ENCODE measurements at regions not wholly inside any gene's neighbourhood (a gene's known extent, or its start where the extent isn't known, plus 50 kb on each side); places are given as distances from the start of the nearest gene placed in this dataset.
"Not testable (repeated sequence)": the region's sequence is repeated elsewhere in the genome, so short reads cannot be mapped to it uniquely, and the experiment has no call there.

DNA sequence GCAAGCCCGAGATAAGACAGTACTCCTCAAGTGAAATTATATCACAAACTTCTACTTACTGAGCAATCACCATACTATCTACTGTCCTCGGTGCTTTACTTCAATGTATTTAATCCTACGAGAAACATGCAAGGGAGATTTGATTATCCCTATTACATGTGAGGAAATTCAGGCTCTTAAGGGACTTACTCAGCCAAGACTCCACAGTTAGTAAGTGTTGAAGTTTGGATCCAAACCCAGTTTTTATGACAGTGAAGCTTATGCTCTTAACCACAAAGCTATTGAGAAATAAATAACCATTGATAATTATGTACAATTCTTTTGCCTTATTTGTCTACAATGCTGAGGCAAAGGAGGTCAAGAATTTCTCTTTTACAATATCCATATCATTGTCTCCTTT is 672.9 kb upstream of the ACVR2A start:
- no peak for DNase-seq

DNA sequence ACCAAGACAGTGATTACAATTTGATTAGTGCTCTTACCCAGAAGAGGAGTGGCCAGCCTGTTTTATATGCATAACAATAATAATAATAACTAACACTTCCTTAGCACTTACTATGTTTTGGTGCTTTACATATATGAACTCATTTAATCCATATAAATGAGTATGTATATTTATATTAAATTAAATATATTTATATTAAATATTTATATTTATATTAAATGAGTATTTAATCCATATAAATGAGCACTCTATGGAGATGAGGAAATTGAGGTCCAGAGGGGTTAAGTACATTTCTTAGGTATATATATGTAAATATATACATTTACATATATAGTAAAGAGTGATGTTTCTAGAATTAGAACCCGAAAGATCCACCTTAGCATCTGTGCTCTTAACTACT is 673.9 kb upstream of the ACVR2A start:
- no peak for DNase-seq

DNA sequence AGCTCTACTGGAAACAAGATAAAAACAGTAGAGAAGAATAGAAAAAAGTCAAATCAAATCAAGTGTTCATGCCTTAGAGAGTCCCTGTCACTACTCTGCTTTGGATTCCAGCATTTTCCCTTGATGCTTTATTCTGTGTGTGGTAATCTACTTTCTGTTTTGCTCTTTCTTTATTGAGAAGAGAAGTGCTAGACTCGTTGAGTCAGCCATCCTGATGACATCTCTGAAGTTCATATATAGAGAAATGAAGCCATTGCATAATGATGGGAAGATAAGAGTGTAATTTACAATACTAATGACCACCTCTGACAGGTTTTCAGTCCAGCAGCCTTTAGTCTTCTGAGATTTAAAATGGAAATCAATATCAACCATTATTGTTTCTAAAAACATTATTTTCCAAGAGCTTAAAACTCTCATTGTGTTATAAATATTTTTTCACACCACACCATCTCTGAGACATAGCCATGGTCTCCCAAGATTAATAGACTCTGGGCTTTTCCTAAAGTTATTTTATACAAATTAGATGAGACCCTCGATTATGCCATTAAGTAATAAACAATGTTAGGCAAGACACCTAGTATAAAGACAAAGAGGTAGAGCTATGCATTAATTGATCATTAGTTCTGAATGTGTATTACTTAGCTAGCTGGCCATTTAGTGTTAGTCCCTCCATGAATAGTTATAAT is 679.0 kb upstream of the ACVR2A start:
- DNase-seq, result no peak

DNA sequence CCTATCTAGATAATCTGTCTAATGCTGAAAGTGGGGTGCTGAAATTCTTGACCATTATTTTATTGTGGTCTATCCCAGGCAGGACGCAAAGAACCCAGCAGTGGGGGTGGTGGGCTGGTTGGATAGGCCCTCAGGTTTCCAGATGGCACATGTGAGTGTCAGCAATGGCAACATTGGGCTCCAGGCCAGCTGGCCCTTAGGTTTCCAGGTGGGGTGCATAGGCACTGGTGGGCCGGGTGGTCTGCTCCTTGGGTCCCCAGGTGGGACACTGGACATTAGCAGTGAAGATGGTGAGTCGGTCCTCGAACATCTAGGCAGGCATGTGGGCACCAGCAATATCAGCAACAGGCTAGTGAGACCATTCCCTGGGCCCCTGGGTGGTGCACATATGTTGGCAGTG is 680.3 kb upstream of the ACVR2A start:
- no peak for DNase-seq

DNA sequence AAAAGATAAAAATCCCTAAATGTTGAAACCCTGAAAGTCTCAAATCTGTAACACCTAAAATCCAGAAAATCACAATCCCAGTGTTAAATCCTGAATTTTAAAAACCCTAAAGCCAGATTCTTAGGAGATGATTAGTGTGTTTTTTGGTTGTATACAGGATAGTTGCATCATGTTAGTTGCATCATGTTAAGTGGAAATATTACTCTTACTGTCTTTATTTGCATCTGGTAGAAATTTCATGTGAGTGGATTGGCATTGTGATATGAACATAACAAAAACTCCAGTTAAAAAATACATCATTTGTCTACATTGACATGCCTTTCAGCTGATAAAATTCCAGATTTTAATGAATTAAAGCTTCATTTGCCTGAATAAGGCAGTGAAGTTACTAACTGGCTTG is 683.1 kb upstream of the ACVR2A start:
- DNase-seq, result no peak

DNA sequence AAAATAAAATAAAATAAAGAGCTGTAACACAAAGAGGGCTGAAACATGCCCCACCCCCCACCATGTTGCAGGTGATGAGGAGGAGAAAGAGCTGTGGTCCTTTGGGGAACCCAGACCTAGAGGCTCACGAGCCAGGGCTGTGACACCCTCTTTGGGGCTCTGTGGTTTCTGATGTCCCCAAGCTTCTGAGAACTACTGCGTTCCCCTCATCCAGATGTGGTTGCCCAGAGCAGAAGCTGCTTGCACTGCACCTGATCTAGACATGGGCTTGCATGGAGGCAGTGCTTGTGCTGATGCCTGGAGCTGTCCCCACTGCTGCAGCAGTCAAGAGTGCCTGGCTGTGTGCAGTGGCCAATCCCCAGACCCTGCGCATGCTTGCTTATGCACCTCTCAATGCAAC is 687.9 kb upstream of the ACVR2A start:
- DNase-seq, result no peak

DNA sequence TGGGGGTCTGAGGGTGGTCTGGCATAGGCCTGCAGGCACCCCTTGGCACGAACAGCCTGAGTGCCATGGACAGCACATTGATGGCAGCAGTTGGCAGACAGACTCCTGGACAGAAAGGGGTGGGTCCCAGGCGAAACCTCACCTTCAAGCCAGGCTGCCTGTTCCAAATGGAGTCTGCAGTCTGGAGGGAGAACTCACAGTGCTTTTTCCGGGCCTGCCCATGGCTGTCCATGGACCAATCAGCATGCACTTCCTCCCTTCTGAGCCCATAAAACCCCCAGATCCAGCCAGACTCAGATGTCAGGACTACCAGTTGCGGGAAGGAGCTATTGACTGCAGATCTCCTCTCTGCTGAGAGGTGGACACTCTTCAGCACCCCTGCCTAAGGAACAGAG is 694.6 kb upstream of the ACVR2A start:
- DNase-seq, result no peak

DNA sequence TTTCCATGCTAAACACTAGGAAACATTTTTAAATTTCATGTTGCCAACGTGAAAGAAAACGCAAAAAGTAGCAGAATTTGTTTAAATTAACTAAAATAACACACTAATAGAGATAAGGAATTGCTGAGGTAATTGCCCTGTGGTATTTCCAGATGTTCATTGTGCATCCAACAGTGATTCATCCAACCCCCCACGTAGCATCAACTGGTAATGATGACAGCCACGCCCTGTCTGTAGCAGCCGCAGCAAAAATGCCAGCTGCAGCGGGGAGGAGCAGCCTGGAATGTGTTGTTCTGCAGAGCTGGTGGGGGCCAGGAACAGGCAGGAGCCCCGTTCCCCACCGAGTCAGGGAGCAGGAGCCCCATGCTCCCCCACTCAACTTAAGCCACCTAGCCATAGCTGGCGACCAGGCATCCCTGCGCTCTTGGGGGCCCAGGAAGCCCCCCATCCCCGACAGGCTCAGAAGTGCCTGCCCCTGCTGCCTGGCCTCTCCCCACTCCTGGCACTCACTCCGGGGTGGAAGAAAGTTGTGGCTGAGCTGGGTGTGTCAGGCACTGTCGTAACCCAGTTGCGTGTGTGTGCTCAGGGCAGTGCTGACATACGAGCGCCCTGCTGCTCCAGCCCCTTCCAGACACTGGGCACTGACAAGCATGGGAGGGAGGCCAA is 695.1 kb upstream of the ACVR2A start:
- no peak for DNase-seq

DNA sequence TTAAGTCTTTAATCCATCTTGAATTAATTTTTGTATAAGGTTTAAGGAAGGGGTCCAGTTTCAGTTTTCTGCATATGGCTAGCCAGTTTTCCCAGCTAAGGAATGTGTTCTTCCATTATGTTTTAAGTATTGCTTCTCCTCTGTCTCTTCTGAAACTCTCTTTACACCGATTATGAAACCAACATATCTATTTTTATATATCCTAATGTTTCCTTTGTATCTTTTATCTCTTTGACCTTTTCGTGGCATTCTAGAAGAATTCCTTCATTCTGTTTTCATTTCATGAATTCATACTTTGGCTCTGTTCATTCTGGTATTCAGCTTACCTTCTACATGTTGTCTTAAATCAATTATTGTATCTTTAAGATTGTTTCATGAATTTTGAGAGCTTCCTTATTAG is 697.0 kb upstream of the ACVR2A start:
- DNase-seq, result no peak

DNA sequence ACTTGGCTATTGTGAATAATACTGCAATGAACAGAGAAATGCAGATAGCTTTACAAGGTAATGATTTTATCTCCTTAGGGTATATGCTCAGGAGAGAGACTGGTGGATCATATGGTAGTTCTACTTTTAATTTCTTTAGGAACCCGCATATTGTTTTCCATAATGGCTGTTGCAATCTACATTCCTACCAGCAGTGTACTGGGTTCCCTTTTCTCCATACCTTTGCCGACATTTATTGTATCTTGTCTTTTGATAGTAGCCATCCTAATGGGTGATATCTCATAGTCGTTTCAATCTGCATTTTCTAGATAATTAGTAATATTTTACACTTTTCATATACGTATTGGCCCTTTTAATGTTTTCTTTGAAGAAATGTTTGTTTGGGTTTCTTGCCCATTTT is 702.9 kb upstream of the ACVR2A start:
- no peak for DNase-seq

DNA sequence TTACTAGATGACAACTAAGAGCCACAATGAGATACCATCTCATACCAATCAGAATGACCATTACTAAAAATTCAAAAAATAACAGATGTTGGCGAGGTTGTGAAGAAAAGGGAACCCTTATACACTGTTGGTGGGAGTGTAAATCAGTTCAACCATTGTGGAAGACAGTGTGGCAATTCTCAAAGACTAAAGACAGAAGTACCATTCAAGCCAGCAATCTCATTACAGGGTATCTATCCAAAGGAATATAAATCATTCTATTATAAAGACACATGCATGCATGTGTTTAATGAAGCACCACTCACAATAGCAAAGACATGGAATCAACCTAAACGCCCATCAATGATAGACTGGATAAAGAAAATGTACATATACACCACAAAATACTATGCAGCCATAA is 705.1 kb upstream of the ACVR2A start:
- DNase-seq, result not testable (repeated sequence)

DNA sequence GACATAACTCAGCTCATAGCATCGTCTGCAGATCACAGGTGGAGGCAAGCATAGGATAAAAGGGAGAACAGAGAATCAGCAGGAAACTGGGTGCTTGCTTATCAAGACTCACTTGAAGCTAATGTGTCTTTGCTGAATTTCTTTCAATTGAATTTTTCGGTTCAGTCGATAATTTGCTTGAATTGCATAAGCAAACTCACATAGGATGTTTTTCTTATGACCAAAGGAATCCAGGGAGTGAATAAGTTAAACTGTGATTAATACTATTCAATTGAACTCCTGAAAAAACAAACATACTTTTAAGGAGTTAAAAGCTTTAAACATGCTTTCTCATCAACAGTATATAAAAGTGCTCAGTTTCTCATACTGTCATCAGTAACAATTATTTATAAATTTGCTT is 707.1 kb upstream of the ACVR2A start:
- no peak for DNase-seq

DNA sequence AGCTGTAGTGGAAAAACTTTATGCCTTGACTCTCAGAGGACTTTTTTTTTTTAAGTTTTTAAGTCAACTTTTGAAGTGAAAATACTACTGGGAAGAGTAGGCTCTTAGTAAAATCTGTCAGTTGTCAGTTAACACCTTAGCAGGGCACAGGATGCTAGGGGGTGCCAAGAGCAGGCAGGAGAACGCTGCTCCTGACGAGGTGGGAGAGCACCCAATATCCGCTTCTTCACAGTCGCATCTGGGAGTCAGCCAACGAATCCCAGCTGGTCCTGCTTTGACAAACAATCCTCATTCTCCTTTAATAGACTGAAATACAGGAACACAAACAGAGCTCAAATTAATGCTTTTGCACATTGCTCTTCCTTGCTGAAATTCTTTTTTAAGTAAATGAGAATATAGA is 709.5 kb upstream of the ACVR2A start:
- no peak for DNase-seq

DNA sequence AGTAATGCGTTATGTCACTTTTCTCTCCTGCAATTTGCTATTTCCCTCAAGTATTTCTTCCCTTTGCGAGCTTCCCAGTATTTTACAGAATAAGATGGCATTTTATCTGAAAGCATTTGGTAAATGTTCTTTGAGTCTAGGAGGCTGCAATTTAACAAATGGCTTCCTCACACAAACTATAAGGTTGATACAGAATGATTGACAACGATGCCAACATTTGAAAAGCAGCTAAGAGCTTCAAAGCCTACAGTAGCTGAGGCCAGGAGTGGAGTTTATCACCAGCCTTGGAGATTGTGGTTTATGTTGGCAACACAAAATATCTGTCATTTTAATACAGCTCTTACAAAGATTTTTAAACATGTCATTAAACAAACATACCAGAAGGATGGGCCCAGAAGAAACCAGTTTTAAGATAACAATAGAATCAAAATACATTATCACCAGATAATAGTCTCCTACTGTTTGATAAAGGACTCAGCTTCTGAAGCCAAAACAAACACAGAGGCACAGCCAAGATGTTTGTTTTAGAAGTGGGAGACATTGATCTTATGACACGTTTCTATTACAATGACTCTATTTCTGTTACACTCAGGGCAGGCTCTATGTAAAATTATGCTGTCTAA is 711.4 kb upstream of the ACVR2A start:
- no peak for DNase-seq

DNA sequence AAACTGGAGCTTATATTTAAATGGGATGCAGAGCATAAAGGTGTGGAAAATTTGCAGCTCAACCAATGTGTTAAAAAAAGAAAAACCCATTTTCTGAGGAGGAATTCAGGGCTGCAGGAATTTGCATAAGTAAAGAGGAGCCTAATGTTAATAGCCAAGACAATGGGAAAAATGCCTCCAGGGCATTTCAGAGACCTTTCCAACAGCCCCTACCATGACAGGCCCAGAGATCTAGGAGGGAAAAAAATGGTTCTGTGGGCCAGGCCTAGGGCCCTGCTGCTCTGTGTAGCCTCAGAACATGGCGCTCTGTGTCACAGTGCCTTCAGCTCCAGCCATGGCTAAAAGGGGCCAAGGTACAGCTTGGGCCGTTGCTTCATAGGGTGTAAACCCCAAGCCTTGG is 719.7 kb upstream of the ACVR2A start:
- no peak for DNase-seq

DNA sequence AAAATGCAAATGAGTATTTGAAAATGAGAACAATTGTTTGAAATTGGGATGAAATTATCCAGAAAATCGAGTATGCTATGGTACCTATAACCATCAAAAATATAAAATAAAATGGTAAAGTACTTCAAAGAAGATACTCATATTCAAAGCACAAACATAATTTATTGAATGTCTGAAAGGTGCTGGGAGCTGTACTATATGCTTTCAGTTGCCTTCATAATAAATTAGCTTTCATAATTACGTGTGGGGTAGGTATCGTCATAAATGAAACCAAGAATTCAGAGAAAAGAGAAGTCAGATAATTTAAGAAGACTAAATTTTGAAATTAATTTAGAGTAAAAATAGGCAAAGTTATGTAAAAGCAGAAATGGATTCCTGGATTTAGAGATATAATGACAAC is 721.9 kb upstream of the ACVR2A start:
- DNase-seq, result no peak

DNA sequence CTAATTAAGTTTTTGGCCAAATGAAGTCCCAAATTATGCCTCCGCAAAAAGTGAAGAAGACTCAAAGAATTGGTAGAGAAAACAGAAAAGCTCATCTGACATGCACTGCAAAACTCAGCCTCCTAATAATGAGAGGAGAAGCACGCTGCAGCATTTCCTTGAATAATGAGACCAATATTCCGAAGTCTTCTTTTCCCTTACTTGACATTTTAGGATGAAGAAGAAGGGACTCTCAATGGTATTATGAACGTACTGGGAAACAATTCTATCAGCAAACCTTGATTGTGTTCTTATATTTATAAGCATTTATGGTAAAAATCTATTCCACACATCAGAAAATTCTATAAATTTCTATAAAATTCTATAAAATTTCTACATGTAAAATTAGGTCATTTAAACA is 733.9 kb upstream of the ACVR2A start:
- no peak for DNase-seq

DNA sequence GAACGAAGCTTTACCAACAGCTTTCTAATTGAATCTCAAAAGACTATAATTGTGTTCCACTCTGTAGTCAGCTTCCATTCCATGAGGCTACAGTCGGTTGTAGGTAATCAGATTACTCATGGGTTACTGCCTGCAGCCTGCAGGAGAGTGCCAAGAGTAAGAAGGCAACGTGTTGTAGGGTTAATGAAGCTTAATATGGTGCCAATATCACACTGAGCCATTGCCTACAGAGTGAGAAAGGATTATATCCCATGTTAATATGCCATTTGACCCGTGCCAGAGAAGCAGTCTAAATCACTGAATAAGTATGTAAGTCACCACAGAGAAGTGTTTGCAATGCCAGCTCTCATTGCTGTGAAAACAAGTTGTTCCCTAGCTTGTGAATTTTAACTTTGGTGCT is 734.5 kb upstream of the ACVR2A start:
- DNase-seq, result no peak

DNA sequence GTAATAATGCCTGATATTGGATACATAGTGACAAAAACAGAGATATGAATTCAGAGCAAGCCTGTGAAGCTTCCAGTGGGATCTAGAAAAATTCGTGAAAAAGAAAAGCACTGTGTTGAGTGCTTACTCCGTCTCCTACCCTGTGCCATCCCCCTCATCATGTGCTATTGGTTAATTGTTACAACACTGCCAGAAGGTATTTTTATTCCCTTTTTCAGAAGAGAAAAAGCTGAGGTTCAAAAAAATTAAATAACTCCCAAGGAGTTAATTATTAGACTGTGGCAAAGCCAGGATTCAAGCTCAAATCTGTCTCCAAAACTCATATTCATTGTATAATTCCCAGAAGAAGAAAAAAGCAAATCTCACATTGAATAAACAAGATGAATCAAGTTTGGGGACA is 735.5 kb upstream of the ACVR2A start:
- no peak for DNase-seq

DNA sequence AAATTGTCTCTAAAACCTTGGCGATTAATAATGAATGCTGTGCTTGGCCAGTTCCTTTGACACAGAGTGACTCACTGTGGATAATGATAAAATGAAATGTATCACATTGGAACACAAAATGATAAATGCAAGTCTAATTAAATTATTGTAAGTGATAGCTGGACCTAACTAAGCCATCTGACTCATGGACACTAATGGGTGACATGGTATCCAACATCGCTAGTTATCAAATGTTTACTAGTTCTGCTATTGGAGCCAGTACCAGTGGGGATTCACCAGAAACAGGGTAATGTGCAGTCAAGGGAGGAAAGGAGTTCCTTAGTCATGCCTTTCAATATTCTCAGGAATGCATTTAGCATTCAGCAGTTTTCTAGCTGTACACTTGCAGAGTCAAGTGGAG is 736.3 kb upstream of the ACVR2A start:
- DNase-seq, result no peak

DNA sequence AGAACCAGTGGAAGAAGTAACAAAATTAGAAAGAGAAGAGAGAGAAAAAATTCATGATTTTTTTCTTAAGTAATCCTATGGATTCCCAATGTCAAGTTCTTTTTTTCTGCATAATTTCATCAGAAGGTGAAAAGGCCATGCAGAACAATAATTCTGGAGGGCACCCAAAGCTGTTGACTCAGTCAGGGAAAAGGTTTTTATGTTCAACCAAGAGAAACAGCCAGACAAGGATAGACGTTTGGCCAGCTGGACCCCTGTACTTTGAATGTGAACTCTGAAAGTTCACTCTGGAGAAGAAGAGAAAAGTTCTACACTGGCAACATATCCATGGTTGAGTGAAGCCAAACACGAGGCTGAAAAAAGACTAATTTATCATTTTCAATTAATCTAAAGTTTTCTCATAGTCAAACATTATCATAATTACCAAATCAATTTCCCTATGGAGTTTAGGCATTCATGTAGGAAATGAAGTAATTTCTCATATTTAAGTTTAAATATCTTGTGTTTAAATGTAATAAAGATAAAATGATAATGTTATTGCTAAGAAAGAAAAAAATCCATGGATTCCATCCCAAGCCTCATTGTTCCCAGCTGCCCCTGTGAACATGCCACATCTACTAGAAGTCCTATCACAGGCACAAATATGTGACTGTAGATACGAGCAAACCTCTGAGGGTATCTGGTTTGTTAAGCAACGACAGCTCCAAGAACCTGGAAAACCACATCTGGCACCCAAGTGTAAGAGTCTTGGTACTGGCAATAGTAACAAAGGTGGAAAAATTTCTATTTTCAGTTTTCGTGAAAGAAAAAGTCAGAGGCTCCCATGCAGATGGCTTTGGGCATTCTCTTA is 742.7 kb upstream of the ACVR2A start:
- no peak for DNase-seq

DNA sequence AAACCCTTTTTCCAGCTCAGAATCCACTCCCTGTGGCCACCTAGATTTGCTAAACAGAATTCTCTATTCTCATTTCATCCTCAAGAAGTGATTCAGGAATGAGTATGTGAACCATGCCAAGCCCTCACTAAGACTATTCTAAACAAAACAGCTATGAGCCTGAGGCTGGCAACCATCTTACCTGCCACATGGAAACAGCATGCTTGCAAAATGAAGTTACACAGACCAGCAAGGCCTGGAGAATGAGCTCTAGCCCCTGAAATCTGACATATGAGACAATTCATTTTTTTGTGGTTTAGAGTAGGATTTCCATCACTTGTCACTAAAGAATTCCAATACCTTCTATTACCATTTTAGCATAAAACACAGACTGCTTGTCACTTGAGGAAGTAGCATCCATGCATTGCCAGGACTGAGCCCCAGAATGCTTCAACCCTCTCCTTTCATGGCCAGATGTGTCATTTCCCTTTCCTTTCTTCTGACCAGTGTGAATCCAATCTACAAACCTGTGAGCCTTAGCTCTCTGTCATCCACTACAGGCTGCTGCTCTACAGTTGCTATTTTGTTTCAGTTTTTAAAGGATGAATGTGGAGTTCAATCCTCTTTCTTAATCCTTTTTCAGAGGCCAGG is 744.3 kb upstream of the ACVR2A start:
- no peak for DNase-seq

DNA sequence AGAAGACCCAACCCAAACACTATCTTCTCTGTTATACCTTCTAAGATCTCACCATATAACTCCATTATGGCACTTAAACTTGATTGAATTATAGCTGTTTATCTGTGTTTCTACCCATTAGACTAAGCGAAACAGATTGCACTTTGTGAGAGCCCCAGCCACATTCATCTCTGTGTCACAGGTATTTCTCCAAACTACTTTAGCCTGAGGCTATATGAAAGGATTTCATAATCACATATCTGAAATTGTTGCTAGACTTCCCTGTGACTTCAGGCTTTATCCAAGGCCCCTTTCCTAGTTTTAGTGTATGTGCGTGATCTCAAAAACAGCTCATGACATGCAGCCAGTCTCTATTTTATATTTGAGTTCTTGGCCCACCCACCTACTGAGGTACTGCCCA is 745.0 kb upstream of the ACVR2A start:
- no peak for DNase-seq
